AG08396 (cell line): ENCODE measurements at regions not wholly inside any gene's neighbourhood (a gene's known extent, or its start where the extent isn't known, plus 50 kb on each side); places are given as distances from the start of the nearest gene placed in this dataset.

ENCODE experiments used
- DNase-seq: peaks from one replicate; pipeline ENCODE4 v3.0.0; 2012; ENCODE audit warnings: low spot score, mixed read lengths

GRCh38 chr2:6353669-6354068, 512.0 kb downstream of the CMPK2 start:
- DNase-seq: no peak

GRCh38 chr2:6354546-6354945, 511.2 kb downstream of the CMPK2 start:
- DNase-seq: no peak

- no peak for DNase-seq
Observed at GRCh38 chr2:6355886-6356761, 509.6 kb downstream of the CMPK2 start.

GRCh38 chr2:6358546-6358945, 507.2 kb downstream of the CMPK2 start:
- DNase-seq: no peak

- DNase-seq: no peak
Observed at GRCh38 chr2:6358985-6359384, 506.7 kb downstream of the CMPK2 start.

- DNase-seq: no peak
Observed at GRCh38 chr2:6359964-6360363, 505.7 kb downstream of the CMPK2 start.

GRCh38 chr2:6362671-6363450, 502.8 kb downstream of the CMPK2 start:
- no peak for DNase-seq

- DNase-seq: no peak
Observed at GRCh38 chr2:6368281-6368680, 497.4 kb downstream of the CMPK2 start.

GRCh38 chr2:6369266-6369665, 496.4 kb downstream of the CMPK2 start:
- no peak for DNase-seq

GRCh38 chr2:6370753-6371551, 494.8 kb downstream of the CMPK2 start:
- DNase-seq: no peak

GRCh38 chr2:6372317-6372901, 493.3 kb downstream of the CMPK2 start:
- no peak for DNase-seq

GRCh38 chr2:6381326-6381725, 484.4 kb downstream of the CMPK2 start:
- DNase-seq: no peak

GRCh38 chr2:6384341-6384740, 481.4 kb downstream of the CMPK2 start:
- DNase-seq: no peak

GRCh38 chr2:6392354-6392753, 473.4 kb downstream of the CMPK2 start:
- no peak for DNase-seq

- DNase-seq: no peak
Observed at GRCh38 chr2:6392966-6393365, 472.7 kb downstream of the CMPK2 start.

GRCh38 chr2:6393819-6394218, 471.9 kb downstream of the CMPK2 start:
- no peak for DNase-seq

GRCh38 chr2:6394276-6394675, 471.4 kb downstream of the CMPK2 start:
- no peak for DNase-seq

GRCh38 chr2:6398421-6398820, 467.3 kb downstream of the CMPK2 start:
- DNase-seq: no peak

- no peak for DNase-seq
Observed at GRCh38 chr2:6401301-6401700, 464.4 kb downstream of the CMPK2 start.

- DNase-seq: no peak
Observed at GRCh38 chr2:6408057-6408456, 457.6 kb downstream of the CMPK2 start.

GRCh38 chr2:6410313-6410712, 455.4 kb downstream of the CMPK2 start:
- DNase-seq: no peak

GRCh38 chr2:6412533-6413091, 453.1 kb downstream of the CMPK2 start:
- peak; percentile 11 for DNase-seq
